OCI-LY3 (cell line): ENCODE measurements at regions not wholly inside any gene's neighbourhood (a gene's known extent, or its start where the extent isn't known, plus 50 kb on each side); places are given as distances from the start of the nearest gene placed in this dataset.

ENCODE experiments used
- EZH2phosphoT487 ChIP-seq: fragments of 200-600 bp; shearing (Covaris generic); IDR thresholded peaks from 2 replicates; pipeline ENCODE4 v1.6.1; 2018; ENCODE audit warnings: antibody characterized with exemption, mixed run types, low read depth
- TF ChIP-seq, protein P1 (sequence below): fragments of 200-600, 300-600 bp; sonication (generic); IDR thresholded peaks from 2 replicates; pipeline ENCODE4 v1.5.1; 2014; ENCODE audit warnings: antibody characterized with exemption, low read length, low read depth

DNA sequence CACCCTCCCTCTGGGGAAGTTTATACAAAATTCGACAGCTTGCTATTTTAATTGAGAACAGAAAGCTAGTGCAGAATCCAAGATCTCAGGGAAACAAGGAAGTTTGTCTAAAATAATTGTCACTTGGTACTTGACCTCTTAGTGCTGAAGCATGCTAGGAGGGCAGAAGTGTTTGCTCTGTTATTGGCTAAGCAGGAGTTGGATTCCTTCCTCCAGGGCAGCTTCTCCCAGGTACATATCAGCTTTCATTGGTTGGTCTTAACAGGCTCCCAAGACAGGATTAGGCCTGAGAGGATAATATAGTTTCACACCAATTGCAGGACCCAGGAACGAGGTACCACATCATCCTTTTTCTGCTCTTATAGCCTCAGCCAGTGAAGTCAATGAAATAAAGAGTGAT is 432.8 kb downstream of the IRX1 start:
- no peak for TF ChIP-seq EZH2phosphoT487
- TF ChIP-seq, protein P1, sequence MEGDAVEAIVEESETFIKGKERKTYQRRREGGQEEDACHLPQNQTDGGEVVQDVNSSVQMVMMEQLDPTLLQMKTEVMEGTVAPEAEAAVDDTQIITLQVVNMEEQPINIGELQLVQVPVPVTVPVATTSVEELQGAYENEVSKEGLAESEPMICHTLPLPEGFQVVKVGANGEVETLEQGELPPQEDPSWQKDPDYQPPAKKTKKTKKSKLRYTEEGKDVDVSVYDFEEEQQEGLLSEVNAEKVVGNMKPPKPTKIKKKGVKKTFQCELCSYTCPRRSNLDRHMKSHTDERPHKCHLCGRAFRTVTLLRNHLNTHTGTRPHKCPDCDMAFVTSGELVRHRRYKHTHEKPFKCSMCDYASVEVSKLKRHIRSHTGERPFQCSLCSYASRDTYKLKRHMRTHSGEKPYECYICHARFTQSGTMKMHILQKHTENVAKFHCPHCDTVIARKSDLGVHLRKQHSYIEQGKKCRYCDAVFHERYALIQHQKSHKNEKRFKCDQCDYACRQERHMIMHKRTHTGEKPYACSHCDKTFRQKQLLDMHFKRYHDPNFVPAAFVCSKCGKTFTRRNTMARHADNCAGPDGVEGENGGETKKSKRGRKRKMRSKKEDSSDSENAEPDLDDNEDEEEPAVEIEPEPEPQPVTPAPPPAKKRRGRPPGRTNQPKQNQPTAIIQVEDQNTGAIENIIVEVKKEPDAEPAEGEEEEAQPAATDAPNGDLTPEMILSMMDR = no peak
